Panc1 (cell line): ENCODE measurements at regions not wholly inside any gene's neighbourhood (a gene's known extent, or its start where the extent isn't known, plus 50 kb on each side); places are given as distances from the start of the nearest gene placed in this dataset.

Experiments used
- ATAC-seq: fragments of 200-7000 bp; cut with Tn5 transposase; 2 replicates; pipeline ENCODE4 v1.9.1; 2020; ENCODE audit warnings: mild to moderate bottlenecking, moderate library complexity
- BruUV-seq: library from RNA; stranded (reverse); fragments of 400-500 nt; replicated peaks from 2 replicates; lab custom pipeline; 2021; lab: Mats Ljungman, UMichigan
- CTCF ChIA-PET: fragments of 300-600 bp; sonication (Branson Sonifier 250); formaldehyde crosslinking; loops from one replicate; lab custom pipeline; 2022; ENCODE audit warnings: antibody characterized with exemption; lab: Charles Lee
- POLR2A ChIA-PET: fragments of 300-600 bp; sonication (Branson Sonifier 250); formaldehyde crosslinking; loops from one replicate; lab custom pipeline; 2022; ENCODE audit warnings: antibody characterized with exemption; lab: Charles Lee
- DNase-seq: peaks from one replicate; pipeline ENCODE4 v3.0.0-alpha.2; 2010; ENCODE audit warnings: low read depth, low spot score
- H3K27ac ChIP-seq: 2 replicates; pipeline ENCODE4 v1.5.1; 2011; ENCODE audit warnings: mild to moderate bottlenecking, low read length, inconsistent platforms
- H3K27me3 ChIP-seq: fragments of 200-500 bp; sonication (Bioruptor generic); 2 replicates; pipeline ENCODE4 v1.6.0; 2014; ENCODE audit warnings: low read length, inconsistent platforms; ENCODE audit not compliant: control insufficient read depth, insufficient read depth
- H3K36me3 ChIP-seq: fragments of 200-500 bp; sonication (Bioruptor generic); 2 replicates; pipeline ENCODE4 v1.5.1; 2014; ENCODE audit warnings: inconsistent platforms, mild to moderate bottlenecking, low read length, moderate library complexity; ENCODE audit not compliant: control insufficient read depth, insufficient read depth
- H3K4me1 ChIP-seq: 2 replicates; pipeline ENCODE4 v1.5.1; 2011; ENCODE audit warnings: inconsistent platforms, mild to moderate bottlenecking, low read length, moderate library complexity; ENCODE audit not compliant: control insufficient read depth, insufficient read depth
- H3K4me3 ChIP-seq, 2 experiments: 2 replicates each; pipeline ENCODE4 v1.5.1; 2011 to 2012; ENCODE audit warnings: low read depth in 2 of 2, low read length in 2 of 2, mild to moderate bottlenecking in 2 of 2, inconsistent platforms in 1 of 2, moderate library complexity in 1 of 2
- H3K9me3 ChIP-seq: fragments of 200-500 bp; sonication (Bioruptor generic); 2 replicates; pipeline ENCODE4 v1.5.1; 2014; ENCODE audit warnings: low read depth, mild to moderate bottlenecking, inconsistent platforms, low read length, moderate library complexity; ENCODE audit not compliant: control insufficient read depth, insufficient read depth
- POLR2AphosphoS5 ChIP-seq: IDR thresholded peaks from 2 replicates; pipeline ENCODE4 v1.6.1; 2012; ENCODE audit warnings: mild to moderate bottlenecking, low read depth, low read length, moderate library complexity
- SIN3A ChIP-seq: IDR thresholded peaks from 2 replicates; pipeline ENCODE4 v1.6.1; 2012; ENCODE audit warnings: low read depth, mild to moderate bottlenecking, low read length, moderate library complexity, borderline replicate concordance; ENCODE audit not compliant: insufficient read depth
- TCF7L2 ChIP-seq: IDR thresholded peaks from 2 replicates; pipeline ENCODE4 v1.6.1; 2011; ENCODE audit warnings: mild to moderate bottlenecking, low read depth, low read length, inconsistent platforms
- in situ Hi-C: cut with HindIII; loops from 2 replicates; pipeline ENCODE4 v1.10.0; 2016; ENCODE audit warnings: low sequenced_read_pairs, low pct_unique_long_range_greater_than_20kb
- intact Hi-C: fragments of 100-400 bp; cut with micrococcal nuclease; formaldehyde crosslinking; loops from one replicate; pipeline ENCODE4 v1.10.0; 2022; ENCODE audit not compliant: unreplicated experiment
- TF ChIP-seq, protein P1 (sequence below), 2 experiments: IDR thresholded peaks; 2 replicates each; pipeline ENCODE4 v1.6.1; 2011 to 2012; ENCODE audit warnings: low read depth in 2 of 2, control low read depth in 1 of 2, low read length in 1 of 2, mild to moderate bottlenecking in 1 of 2, moderate library complexity in 1 of 2; ENCODE audit not compliant: insufficient read depth in 1 of 2
- TF ChIP-seq, protein P2 (sequence below): fragments of 450-650 bp; IDR thresholded peaks from 2 replicates; pipeline ENCODE4 v1.5.1; 2017; ENCODE audit warnings: mild to moderate bottlenecking

DNA sequence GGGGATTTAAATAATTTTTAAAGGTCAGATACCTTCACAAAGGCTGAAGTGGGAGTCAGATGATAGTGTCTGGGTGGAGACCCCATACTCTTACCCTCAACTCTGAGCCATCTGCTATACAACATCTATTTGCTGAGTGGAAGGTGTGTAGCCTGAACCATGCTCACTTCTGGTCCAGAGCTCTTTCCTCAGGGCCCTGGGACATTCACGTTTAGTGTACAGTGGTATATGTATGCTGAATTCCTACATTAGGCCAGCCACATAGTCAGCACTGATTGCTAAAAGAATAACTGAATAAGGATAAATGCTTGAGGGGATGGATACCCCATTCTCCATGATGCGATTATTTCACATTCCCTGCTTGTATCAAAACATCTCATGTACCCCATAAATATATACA is 107.3 kb downstream of the KIF26A start:
- H3K9me3 ChIP-seq, result no peaks in the 10 kb centered on the region
- CTCF ChIA-PET, result no interaction called here
- H3K4me3 ChIP-seq, result no peak overlapping the region
- DNase-seq, result no peak
- BruUV-seq, result no TSS peak
- TF ChIP-seq SIN3A (no peak), POLR2AphosphoS5 (no peak), TCF7L2 (no peak)
- TF ChIP-seq, protein P1, sequence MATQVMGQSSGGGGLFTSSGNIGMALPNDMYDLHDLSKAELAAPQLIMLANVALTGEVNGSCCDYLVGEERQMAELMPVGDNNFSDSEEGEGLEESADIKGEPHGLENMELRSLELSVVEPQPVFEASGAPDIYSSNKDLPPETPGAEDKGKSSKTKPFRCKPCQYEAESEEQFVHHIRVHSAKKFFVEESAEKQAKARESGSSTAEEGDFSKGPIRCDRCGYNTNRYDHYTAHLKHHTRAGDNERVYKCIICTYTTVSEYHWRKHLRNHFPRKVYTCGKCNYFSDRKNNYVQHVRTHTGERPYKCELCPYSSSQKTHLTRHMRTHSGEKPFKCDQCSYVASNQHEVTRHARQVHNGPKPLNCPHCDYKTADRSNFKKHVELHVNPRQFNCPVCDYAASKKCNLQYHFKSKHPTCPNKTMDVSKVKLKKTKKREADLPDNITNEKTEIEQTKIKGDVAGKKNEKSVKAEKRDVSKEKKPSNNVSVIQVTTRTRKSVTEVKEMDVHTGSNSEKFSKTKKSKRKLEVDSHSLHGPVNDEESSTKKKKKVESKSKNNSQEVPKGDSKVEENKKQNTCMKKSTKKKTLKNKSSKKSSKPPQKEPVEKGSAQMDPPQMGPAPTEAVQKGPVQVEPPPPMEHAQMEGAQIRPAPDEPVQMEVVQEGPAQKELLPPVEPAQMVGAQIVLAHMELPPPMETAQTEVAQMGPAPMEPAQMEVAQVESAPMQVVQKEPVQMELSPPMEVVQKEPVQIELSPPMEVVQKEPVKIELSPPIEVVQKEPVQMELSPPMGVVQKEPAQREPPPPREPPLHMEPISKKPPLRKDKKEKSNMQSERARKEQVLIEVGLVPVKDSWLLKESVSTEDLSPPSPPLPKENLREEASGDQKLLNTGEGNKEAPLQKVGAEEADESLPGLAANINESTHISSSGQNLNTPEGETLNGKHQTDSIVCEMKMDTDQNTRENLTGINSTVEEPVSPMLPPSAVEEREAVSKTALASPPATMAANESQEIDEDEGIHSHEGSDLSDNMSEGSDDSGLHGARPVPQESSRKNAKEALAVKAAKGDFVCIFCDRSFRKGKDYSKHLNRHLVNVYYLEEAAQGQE (IDR thresholded peaks at IDR 0.05; ENCODE audit: insufficient read depth in 1 of 2, low read depth in 2 of 2, low read length in 1 of 2), result no peak
- TF ChIP-seq, protein P2, sequence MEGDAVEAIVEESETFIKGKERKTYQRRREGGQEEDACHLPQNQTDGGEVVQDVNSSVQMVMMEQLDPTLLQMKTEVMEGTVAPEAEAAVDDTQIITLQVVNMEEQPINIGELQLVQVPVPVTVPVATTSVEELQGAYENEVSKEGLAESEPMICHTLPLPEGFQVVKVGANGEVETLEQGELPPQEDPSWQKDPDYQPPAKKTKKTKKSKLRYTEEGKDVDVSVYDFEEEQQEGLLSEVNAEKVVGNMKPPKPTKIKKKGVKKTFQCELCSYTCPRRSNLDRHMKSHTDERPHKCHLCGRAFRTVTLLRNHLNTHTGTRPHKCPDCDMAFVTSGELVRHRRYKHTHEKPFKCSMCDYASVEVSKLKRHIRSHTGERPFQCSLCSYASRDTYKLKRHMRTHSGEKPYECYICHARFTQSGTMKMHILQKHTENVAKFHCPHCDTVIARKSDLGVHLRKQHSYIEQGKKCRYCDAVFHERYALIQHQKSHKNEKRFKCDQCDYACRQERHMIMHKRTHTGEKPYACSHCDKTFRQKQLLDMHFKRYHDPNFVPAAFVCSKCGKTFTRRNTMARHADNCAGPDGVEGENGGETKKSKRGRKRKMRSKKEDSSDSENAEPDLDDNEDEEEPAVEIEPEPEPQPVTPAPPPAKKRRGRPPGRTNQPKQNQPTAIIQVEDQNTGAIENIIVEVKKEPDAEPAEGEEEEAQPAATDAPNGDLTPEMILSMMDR, result no peak
- H3K27me3 ChIP-seq, result no peaks in the 10 kb centered on the region
- POLR2A ChIA-PET, result no interaction called here
- in situ Hi-C loops, result no loop called here
- no peaks in the 10 kb centered on the region for H3K4me1 ChIP-seq
- intact Hi-C loops, result no loop called here
- no peak for ATAC-seq
- no peak overlapping the region for H3K27ac ChIP-seq
- H3K36me3 ChIP-seq, result no peaks in the 10 kb centered on the region

DNA sequence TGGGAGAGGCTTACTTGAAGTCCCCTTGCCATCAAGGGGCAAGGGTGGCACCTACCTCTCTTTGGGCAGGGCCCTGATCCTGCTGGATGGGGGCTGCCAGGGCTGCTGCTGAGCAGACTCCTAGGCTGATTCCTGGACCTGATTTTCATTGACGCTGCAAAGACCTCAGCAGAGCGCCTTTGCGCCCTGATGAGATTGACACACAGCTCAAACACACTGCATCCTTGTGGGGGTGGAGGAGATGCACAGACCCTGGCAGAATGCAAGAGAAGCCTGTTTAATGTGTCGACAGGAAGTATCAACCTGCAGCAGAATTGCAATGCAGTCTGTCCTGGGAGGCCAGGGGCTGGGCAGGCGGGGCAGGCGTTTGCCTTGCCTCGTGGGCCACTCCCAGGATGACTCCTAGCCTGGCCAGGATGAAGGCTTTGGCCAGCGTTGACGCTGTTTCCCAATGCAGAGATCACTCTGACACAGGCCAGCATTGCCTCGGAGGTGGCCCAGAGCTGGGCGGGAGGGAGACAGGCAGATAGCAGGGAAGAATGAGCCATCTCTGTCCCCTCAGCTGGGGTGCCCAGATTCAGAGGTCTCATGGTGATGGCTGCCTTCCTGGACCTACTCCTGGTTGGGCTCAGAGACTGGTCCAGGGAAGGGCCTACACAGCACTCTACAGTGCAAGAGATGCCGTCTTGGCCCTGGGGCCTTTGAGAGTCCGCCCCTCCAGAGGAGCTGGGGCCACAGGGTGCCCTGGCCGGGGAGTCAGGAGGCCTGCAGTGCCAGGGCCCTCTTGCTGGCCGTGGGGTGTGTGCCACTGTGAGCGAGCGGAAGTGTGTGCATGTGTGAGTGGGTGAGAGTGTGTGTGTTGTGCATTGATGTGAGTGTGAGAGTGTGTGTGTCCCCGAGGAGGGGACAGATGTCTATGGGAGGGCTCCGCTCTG is 108.3 kb downstream of the KIF26A start:
- H3K27ac ChIP-seq, result no peak overlapping the region
- BruUV-seq, result no TSS peak
- H3K36me3 ChIP-seq, result no peaks in the 10 kb centered on the region
- ChIA-PET POLR2A (no interaction called here), CTCF (no interaction called here)
- no peaks in the 10 kb centered on the region for H3K27me3 ChIP-seq
- no peak for DNase-seq
- intact Hi-C loops (no loop called here), in situ Hi-C loops (no loop called here)
- no peaks in the 10 kb centered on the region for H3K4me1 ChIP-seq
- TF ChIP-seq, protein P1 (IDR thresholded peaks at IDR 0.05; ENCODE audit: insufficient read depth in 1 of 2, low read depth in 2 of 2, low read length in 1 of 2), result no peak
- TF ChIP-seq, protein P2, result no peak
- TF ChIP-seq POLR2AphosphoS5, result no peak
- TF ChIP-seq SIN3A, result no peak
- TF ChIP-seq TCF7L2, result no peak
- ATAC-seq, result peak; percentile 30; the same call in 1 of the 2 replicates
- H3K4me3 ChIP-seq, result no peak overlapping the region
- no peaks in the 10 kb centered on the region for H3K9me3 ChIP-seq
